ENCODE measurements at regions not wholly inside any gene's neighbourhood (a gene's known extent, or its start where the extent isn't known, plus 50 kb on each side); places are given as distances from the start of the nearest gene placed in this dataset.

GRCh38 chr11:8332196-8332595, 68.5 kb upstream of the LMO1 start:
- H3K27ac ChIP-seq (ENCODE audit: low read depth, low read length) = no peak overlapping the region

DNA sequence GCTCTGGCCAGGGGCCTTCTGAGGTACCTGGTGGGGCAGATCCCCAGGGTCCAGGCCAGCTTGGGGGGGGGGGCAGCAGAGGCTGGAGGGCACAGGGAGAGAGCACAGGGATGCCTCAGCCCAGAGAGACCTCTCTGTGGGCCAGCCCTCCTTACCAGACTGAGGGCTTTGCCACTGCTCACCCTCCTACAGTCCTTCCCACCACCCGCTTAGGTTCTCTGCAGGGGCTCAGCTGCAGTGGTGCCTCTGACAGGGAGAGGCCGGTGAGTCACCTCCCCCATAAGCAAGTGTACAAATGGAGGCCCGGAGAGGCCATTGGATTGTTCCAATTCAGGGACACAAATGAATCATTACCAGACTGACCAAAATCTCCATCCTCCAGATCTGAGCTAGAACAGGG, 68.1 kb upstream of the LMO1 start:
- peaks cover 16% of the 10 kb centered on the region for H3K27me3 ChIP-seq (ENCODE audit: insufficient read depth, low read length)
- no peak overlapping the region for H3K27ac ChIP-seq (ENCODE audit: low read depth, low read length)
- H3K4me1 ChIP-seq (ENCODE audit: control insufficient read depth, insufficient read depth, low read length, unreplicated experiment) = peaks cover 13% of the 10 kb centered on the region

More at GRCh38 chr11:8332196-8332595, 68.5 kb upstream of the LMO1 start:
- peaks cover 13% of the 10 kb centered on the region for H3K27me3 ChIP-seq (ENCODE audit: insufficient read depth, low read length)
- no peaks in the 10 kb centered on the region for H3K79me2 ChIP-seq (ENCODE audit: control insufficient read depth, insufficient read depth, low read length, unreplicated experiment)
- H3K4me1 ChIP-seq (ENCODE audit: control insufficient read depth, insufficient read depth, low read length, unreplicated experiment) = peaks cover 13% of the 10 kb centered on the region
- H3K36me3 ChIP-seq (ENCODE audit: insufficient read depth, low read length) = no peaks in the 10 kb centered on the region
- H3K4me3 ChIP-seq (ENCODE audit: low read depth, low read length) = no peak overlapping the region
- H2AFZ ChIP-seq (ENCODE audit: low read length, unreplicated experiment) = no peak overlapping the region

DNA sequence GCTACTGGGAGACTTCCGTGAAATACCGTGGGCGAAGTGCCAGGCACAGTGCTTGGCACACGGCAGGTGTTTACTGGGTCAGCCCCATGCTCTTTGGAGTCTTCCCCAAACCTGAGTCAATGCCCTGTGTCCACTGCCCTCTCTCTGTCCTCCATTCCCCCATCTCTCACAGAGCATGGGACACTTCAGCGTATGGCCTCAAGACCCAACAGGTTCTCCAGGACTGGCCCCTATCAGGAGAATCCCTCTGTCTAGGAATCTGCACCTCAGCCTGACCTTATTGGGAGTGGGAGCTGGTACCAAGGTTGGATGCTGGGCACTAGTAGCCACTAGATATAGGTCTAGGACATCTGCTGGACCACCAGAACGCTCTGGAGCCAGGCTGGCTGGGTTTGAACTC, 67.2 kb upstream of the LMO1 start:
- Histone ChIP-seq H2AFZ (ENCODE audit: low read length, unreplicated experiment) (no peak overlapping the region), H3K4me1 (ENCODE audit: control insufficient read depth, insufficient read depth, low read length, unreplicated experiment) (peaks cover 13% of the 10 kb centered on the region), H3K79me2 (ENCODE audit: control insufficient read depth, insufficient read depth, low read length, unreplicated experiment) (no peaks in the 10 kb centered on the region), H3K27me3 (ENCODE audit: insufficient read depth, low read length) (peaks cover 24% of the 10 kb centered on the region), H3K4me3 (ENCODE audit: low read depth, low read length) (no peak overlapping the region), H3K36me3 (ENCODE audit: insufficient read depth, low read length) (no peaks in the 10 kb centered on the region), H3K27ac (ENCODE audit: low read depth, low read length) (no peak overlapping the region)

More for the DNA sequence above, 68.1 kb upstream of the LMO1 start:
- Histone ChIP-seq H3K4me3 (ENCODE audit: low read depth, low read length) (no peak overlapping the region), H3K36me3 (ENCODE audit: insufficient read depth, low read length) (no peaks in the 10 kb centered on the region), H2AFZ (ENCODE audit: low read length, unreplicated experiment) (no peak overlapping the region), H3K79me2 (ENCODE audit: control insufficient read depth, insufficient read depth, low read length, unreplicated experiment) (no peaks in the 10 kb centered on the region)

- no peak overlapping the region for H2AFZ ChIP-seq (ENCODE audit: low read length, unreplicated experiment)
- no peaks in the 10 kb centered on the region for H3K79me2 ChIP-seq (ENCODE audit: control insufficient read depth, insufficient read depth, low read length, unreplicated experiment)
- H3K27ac ChIP-seq (ENCODE audit: low read depth, low read length) = no peak overlapping the region
- no peak overlapping the region for H3K4me3 ChIP-seq (ENCODE audit: low read depth, low read length)
- H3K4me1 ChIP-seq (ENCODE audit: control insufficient read depth, insufficient read depth, low read length, unreplicated experiment) = peaks cover 13% of the 10 kb centered on the region
- no peaks in the 10 kb centered on the region for H3K36me3 ChIP-seq (ENCODE audit: insufficient read depth, low read length)
- peaks cover 28% of the 10 kb centered on the region for H3K27me3 ChIP-seq (ENCODE audit: insufficient read depth, low read length)
Measured at GRCh38 chr11:8330404-8330803, 66.7 kb upstream of the LMO1 start.

GRCh38 chr11:8329847-8330361, 66.2 kb upstream of the LMO1 start:
- no peak overlapping the region for H3K4me3 ChIP-seq (ENCODE audit: low read depth, low read length)
- H3K27me3 ChIP-seq (ENCODE audit: insufficient read depth, low read length) = peaks cover 28% of the 10 kb centered on the region
- no peak overlapping the region for H3K27ac ChIP-seq (ENCODE audit: low read depth, low read length)
- H3K79me2 ChIP-seq (ENCODE audit: control insufficient read depth, insufficient read depth, low read length, unreplicated experiment) = no peaks in the 10 kb centered on the region
- no peak overlapping the region for H2AFZ ChIP-seq (ENCODE audit: low read length, unreplicated experiment)
- H3K36me3 ChIP-seq (ENCODE audit: insufficient read depth, low read length) = no peaks in the 10 kb centered on the region
- H3K4me1 ChIP-seq (ENCODE audit: control insufficient read depth, insufficient read depth, low read length, unreplicated experiment) = peaks cover 13% of the 10 kb centered on the region

DNA sequence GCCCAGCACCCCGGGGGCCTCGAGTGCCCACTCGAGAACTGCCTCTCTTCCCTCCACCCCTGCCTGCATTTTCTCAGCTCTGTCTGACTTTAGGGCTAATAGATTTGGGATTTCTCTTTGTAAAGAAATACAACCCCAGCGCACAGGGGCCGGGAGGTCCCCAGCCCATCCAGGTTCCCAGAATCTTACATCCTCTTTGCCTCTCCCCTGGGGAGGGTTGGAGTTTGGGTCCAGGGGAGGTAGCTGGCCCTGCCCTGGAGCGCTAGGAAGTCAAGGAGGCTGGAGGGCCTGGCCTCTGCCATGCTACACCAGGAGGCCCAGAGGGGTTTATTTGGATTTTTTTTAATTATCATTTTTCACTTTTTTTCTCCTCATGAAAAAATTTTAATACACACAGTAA, 65.7 kb upstream of the LMO1 start:
- H3K4me1 ChIP-seq (ENCODE audit: control insufficient read depth, insufficient read depth, low read length, unreplicated experiment) = peaks cover 13% of the 10 kb centered on the region
- 0 out of 2 replicates have a peak overlapping the region, but pooled peaks have one; percentile 11 for H3K4me3 ChIP-seq (ENCODE audit: low read depth, low read length)
- no peak overlapping the region for H3K27ac ChIP-seq (ENCODE audit: low read depth, low read length)
- H3K79me2 ChIP-seq (ENCODE audit: control insufficient read depth, insufficient read depth, low read length, unreplicated experiment) = no peaks in the 10 kb centered on the region
- no peaks in the 10 kb centered on the region for H3K36me3 ChIP-seq (ENCODE audit: insufficient read depth, low read length)
- peaks cover 29% of the 10 kb centered on the region for H3K27me3 ChIP-seq (ENCODE audit: insufficient read depth, low read length)
- no peak overlapping the region for H2AFZ ChIP-seq (ENCODE audit: low read length, unreplicated experiment)

GRCh38 chr11:8328848-8329330, 65.2 kb upstream of the LMO1 start:
- Histone ChIP-seq H3K27ac (ENCODE audit: low read depth, low read length) (no peak overlapping the region), H3K4me1 (ENCODE audit: control insufficient read depth, insufficient read depth, low read length, unreplicated experiment) (peaks cover 9% of the 10 kb centered on the region), H3K4me3 (ENCODE audit: low read depth, low read length) (0 out of 2 replicates have a peak overlapping the region, but pooled peaks have one; percentile 11), H2AFZ (ENCODE audit: low read length, unreplicated experiment) (no peak overlapping the region), H3K36me3 (ENCODE audit: insufficient read depth, low read length) (no peaks in the 10 kb centered on the region), H3K79me2 (ENCODE audit: control insufficient read depth, insufficient read depth, low read length, unreplicated experiment) (no peaks in the 10 kb centered on the region), H3K27me3 (ENCODE audit: insufficient read depth, low read length) (peaks cover 33% of the 10 kb centered on the region)

DNA sequence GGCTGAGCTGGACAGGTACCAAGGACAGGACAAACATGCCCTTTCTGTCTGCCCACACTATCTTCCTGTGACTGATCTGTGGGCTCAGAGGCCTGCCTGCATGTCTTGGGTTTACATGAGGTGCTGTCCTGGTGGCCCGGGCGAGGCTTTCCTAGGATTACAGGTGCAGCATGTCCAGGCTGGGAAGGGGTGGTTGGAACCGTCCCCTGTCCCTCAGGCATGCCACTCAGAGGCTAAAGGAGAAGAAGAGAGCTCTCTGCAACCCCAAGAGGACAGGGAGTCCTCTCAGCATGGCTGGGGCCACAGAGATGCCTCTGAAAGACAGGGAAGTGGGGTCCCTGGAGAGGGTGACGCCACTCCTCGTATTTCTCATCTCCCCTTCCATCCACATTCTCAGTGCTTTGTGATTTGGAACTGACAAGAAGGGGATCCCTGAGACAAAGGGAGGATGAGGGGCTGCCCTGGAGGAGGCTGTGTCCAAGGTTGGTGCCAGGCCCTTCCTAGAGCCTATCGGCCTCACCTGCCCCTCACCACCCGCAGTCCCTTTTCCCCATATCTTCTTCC, 64.6 kb upstream of the LMO1 start:
- H2AFZ ChIP-seq (ENCODE audit: low read length, unreplicated experiment) = no peak overlapping the region
- peaks cover 6% of the 10 kb centered on the region for H3K4me1 ChIP-seq (ENCODE audit: control insufficient read depth, insufficient read depth, low read length, unreplicated experiment)
- peaks cover 39% of the 10 kb centered on the region for H3K27me3 ChIP-seq (ENCODE audit: insufficient read depth, low read length)
- H3K79me2 ChIP-seq (ENCODE audit: control insufficient read depth, insufficient read depth, low read length, unreplicated experiment) = no peaks in the 10 kb centered on the region
- no peaks in the 10 kb centered on the region for H3K36me3 ChIP-seq (ENCODE audit: insufficient read depth, low read length)
- no peak overlapping the region for H3K27ac ChIP-seq (ENCODE audit: low read depth, low read length)
- H3K4me3 ChIP-seq (ENCODE audit: low read depth, low read length) = no peak overlapping the region

- Histone ChIP-seq H2AFZ (ENCODE audit: low read length, unreplicated experiment) (no peak overlapping the region), H3K4me3 (ENCODE audit: low read depth, low read length) (no peak overlapping the region), H3K27me3 (ENCODE audit: insufficient read depth, low read length) (peaks cover 40% of the 10 kb centered on the region), H3K4me1 (ENCODE audit: control insufficient read depth, insufficient read depth, low read length, unreplicated experiment) (peaks cover 6% of the 10 kb centered on the region), H3K27ac (ENCODE audit: low read depth, low read length) (no peak overlapping the region), H3K36me3 (ENCODE audit: insufficient read depth, low read length) (no peaks in the 10 kb centered on the region), H3K79me2 (ENCODE audit: control insufficient read depth, insufficient read depth, low read length, unreplicated experiment) (no peaks in the 10 kb centered on the region)
Measured at GRCh38 chr11:8327761-8328192, 64.1 kb upstream of the LMO1 start.

- Histone ChIP-seq H3K27me3 (ENCODE audit: insufficient read depth, low read length) (peaks cover 54% of the 10 kb centered on the region), H3K79me2 (ENCODE audit: control insufficient read depth, insufficient read depth, low read length, unreplicated experiment) (no peaks in the 10 kb centered on the region), H3K4me3 (ENCODE audit: low read depth, low read length) (no peak overlapping the region), H3K27ac (ENCODE audit: low read depth, low read length) (no peak overlapping the region), H3K36me3 (ENCODE audit: insufficient read depth, low read length) (no peaks in the 10 kb centered on the region), H3K4me1 (ENCODE audit: control insufficient read depth, insufficient read depth, low read length, unreplicated experiment) (peaks cover 6% of the 10 kb centered on the region), H2AFZ (ENCODE audit: low read length, unreplicated experiment) (no peak overlapping the region)
Measured at GRCh38 chr11:8326337-8326736, 62.7 kb upstream of the LMO1 start.

DNA sequence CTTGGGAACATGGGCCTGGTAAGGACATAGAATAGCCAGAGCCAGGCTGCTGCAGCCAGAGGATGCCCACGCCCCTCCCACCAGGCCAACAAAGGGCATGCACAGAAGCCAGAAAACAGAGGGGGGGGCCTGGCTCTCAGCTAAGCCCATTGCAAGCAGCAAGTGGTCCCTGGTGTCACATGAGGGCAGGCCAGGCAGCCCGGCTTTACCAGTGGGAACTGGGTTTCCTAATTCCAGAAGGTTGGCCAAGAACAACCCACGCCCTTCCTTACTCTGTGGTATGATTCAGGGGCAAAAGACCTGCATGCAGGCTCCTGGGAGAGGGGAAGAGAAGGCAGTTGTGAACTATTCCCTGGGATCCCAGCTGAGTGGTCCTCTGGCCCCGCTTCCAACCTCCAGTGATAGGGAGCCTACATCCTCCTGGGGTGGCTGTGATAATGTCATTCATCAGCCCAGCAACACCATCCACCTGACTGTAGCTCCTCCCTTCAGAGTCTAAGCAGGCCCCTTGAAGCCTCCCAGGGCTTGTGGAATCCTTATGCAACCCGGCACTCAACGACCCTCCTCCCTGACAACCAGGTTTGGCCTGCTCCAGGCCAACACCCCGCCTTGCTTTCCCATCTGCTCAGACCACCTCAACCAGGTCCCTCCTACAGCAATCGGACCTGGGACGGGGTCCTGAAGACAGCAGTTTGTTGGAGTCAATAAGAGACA, 62.1 kb upstream of the LMO1 start:
- H3K27ac ChIP-seq (ENCODE audit: low read depth, low read length) = no peak overlapping the region
- H3K4me1 ChIP-seq (ENCODE audit: control insufficient read depth, insufficient read depth, low read length, unreplicated experiment) = peaks cover 6% of the 10 kb centered on the region
- peaks cover 58% of the 10 kb centered on the region for H3K27me3 ChIP-seq (ENCODE audit: insufficient read depth, low read length)
- H3K79me2 ChIP-seq (ENCODE audit: control insufficient read depth, insufficient read depth, low read length, unreplicated experiment) = no peaks in the 10 kb centered on the region
- H3K4me3 ChIP-seq (ENCODE audit: low read depth, low read length) = no peak overlapping the region
- no peak overlapping the region for H2AFZ ChIP-seq (ENCODE audit: low read length, unreplicated experiment)
- no peaks in the 10 kb centered on the region for H3K36me3 ChIP-seq (ENCODE audit: insufficient read depth, low read length)
